ACHN (cell line): ENCODE measurements at regions not wholly inside any gene's neighbourhood (a gene's known extent, or its start where the extent isn't known, plus 50 kb on each side); places are given as distances from the start of the nearest gene placed in this dataset.
"Not testable (repeated sequence)": the region's sequence is repeated elsewhere in the genome, so short reads cannot be mapped to it uniquely, and the experiment has no call there.

Experiments
- DNase-seq: peaks from one replicate; pipeline ENCODE4 v3.0.0-alpha.2; 2015
- in situ Hi-C: cut with HindIII; loops from 2 replicates; pipeline ENCODE4 v1.10.0; 2017; ENCODE audit warnings: low sequenced_read_pairs, low pct_ligation_motif_present, low pct_unique_long_range_greater_than_20kb

- DNase-seq = no peak
- in situ Hi-C loops = no loop called here
Observed at GRCh38 chr3:21260507-21260906, 490.5 kb downstream of the ZNF385D start.

GRCh38 chr3:21259896-21260295 is 491.1 kb downstream of the ZNF385D start:
- DNase-seq = peak; percentile 9
- in situ Hi-C loops = no loop called here

GRCh38 chr3:21256932-21257331 is 494.1 kb downstream of the ZNF385D start:
- in situ Hi-C loops = no loop called here
- DNase-seq = no peak

GRCh38 chr3:21238661-21239060 is 512.3 kb downstream of the ZNF385D start:
- in situ Hi-C loops = no loop called here

GRCh38 chr3:21237638-21238037 is 513.4 kb downstream of the ZNF385D start:
- no peak for DNase-seq
- in situ Hi-C loops = no loop called here

More at GRCh38 chr3:21238661-21239060, 512.3 kb downstream of the ZNF385D start:
- no peak for DNase-seq

- no peak for DNase-seq
- in situ Hi-C loops = no loop called here
Observed at GRCh38 chr3:21235491-21235890, 515.5 kb downstream of the ZNF385D start.

- in situ Hi-C loops = no loop called here
- DNase-seq = no peak
Observed at GRCh38 chr3:21234933-21235332, 516.1 kb downstream of the ZNF385D start.

- no peak for DNase-seq
- in situ Hi-C loops = no loop called here
Observed at GRCh38 chr3:21229426-21230135, 521.4 kb downstream of the ZNF385D start.

- no peak for DNase-seq
- in situ Hi-C loops = no loop called here
Observed at GRCh38 chr3:21226086-21226485, 524.9 kb downstream of the ZNF385D start.

- DNase-seq = no peak
- in situ Hi-C loops = no loop called here
Observed at GRCh38 chr3:21220944-21221343, 530.1 kb downstream of the ZNF385D start.

GRCh38 chr3:21216598-21216997 is 534.4 kb downstream of the ZNF385D start:
- DNase-seq = peak; percentile 26
- in situ Hi-C loops = no loop called here

GRCh38 chr3:21204122-21204521 is 546.9 kb downstream of the ZNF385D start:
- in situ Hi-C loops, DNase-seq: not testable (repeated sequence)

GRCh38 chr3:21195203-21195602 is 555.8 kb downstream of the ZNF385D start:
- DNase-seq = no peak
- in situ Hi-C loops = no loop called here

- in situ Hi-C loops, DNase-seq: not testable (repeated sequence)
Observed at GRCh38 chr3:21194036-21194435, 557.0 kb downstream of the ZNF385D start.

GRCh38 chr3:21188459-21188858 is 562.6 kb downstream of the ZNF385D start:
- no peak for DNase-seq
- in situ Hi-C loops = no loop called here

- DNase-seq = peak; percentile 8
Observed at GRCh38 chr3:21185816-21186314, 565.1 kb downstream of the ZNF385D start.

GRCh38 chr3:21174461-21174860 is 576.5 kb downstream of the ZNF385D start:
- in situ Hi-C loops = no loop called here
- DNase-seq = no peak

More at GRCh38 chr3:21185816-21186314, 565.1 kb downstream of the ZNF385D start:
- in situ Hi-C loops = no loop called here

- peak; percentile 41 for DNase-seq
- in situ Hi-C loops = no loop called here
Observed at GRCh38 chr3:21170964-21171363, 580.0 kb downstream of the ZNF385D start.

GRCh38 chr3:21169948-21170347 is 581.1 kb downstream of the ZNF385D start:
- no peak for DNase-seq
- in situ Hi-C loops = no loop called here

- in situ Hi-C loops = no loop called here
- DNase-seq = no peak
Observed at GRCh38 chr3:21168471-21168870, 582.5 kb downstream of the ZNF385D start.
